ENCODE measurements at regions not wholly inside any gene's neighbourhood (a gene's known extent, or its start where the extent isn't known, plus 50 kb on each side); places are given as distances from the start of the nearest gene placed in this dataset.

GRCh38 chr12:93208011-93208410 lies 169.7 kb upstream of the NUDT4 start:
- DNase-seq (ENCODE audit: low spot score): no peak
- Histone ChIP-seq H3K4me1 (ENCODE audit: insufficient read depth) (no peaks in the 10 kb centered on the region), H3K4me3 (no peak overlapping the region), H3K9me2 (replicated peaks; ENCODE audit: insufficient read depth) (no peaks in the 10 kb centered on the region), H3K79me2 (no peaks in the 10 kb centered on the region), H3K36me3 (replicated peaks; ENCODE audit: insufficient read depth, low read depth) (no peaks in the 10 kb centered on the region), H3K27me3 (no peaks in the 10 kb centered on the region), H3K27ac (no peak overlapping the region), H3K4me2 (no peak overlapping the region), H3K9me3 (ENCODE audit: low read depth) (no peaks in the 10 kb centered on the region), H4K20me1 (ENCODE audit: insufficient read depth, poor library complexity, severe bottlenecking) (no peaks in the 10 kb centered on the region), H2AFZ (no peak overlapping the region)
- TF ChIP-seq EZH2 (IDR thresholded peaks at IDR 0.05; ENCODE audit: borderline replicate concordance): no peak
- TF ChIP-seq CTCF (IDR thresholded peaks at IDR 0.05; ENCODE audit: poor library complexity): no peak
- TF ChIP-seq EZH2phosphoT487 (IDR thresholded peaks at IDR 0.05; ENCODE audit: low read depth, severe bottlenecking, unreplicated experiment): no peak
- 42% methylated on average over 1 of the region's 1 CpG for WGBS (ENCODE audit: low lambda C conversion rate, missing lambda C conversion rate)

- Histone ChIP-seq H3K4me1 (ENCODE audit: insufficient read depth) (no peaks in the 10 kb centered on the region), H3K36me3 (replicated peaks; ENCODE audit: insufficient read depth, low read depth) (no peaks in the 10 kb centered on the region), H4K20me1 (ENCODE audit: insufficient read depth, poor library complexity, severe bottlenecking) (no peaks in the 10 kb centered on the region), H3K27me3 (no peaks in the 10 kb centered on the region), H2AFZ (no peak overlapping the region), H3K4me3 (no peak overlapping the region), H3K9me3 (ENCODE audit: low read depth) (no peaks in the 10 kb centered on the region), H3K4me2 (no peak overlapping the region), H3K27ac (peak overlapping the region; percentile 82), H3K79me2 (no peaks in the 10 kb centered on the region), H3K9me2 (replicated peaks; ENCODE audit: insufficient read depth) (no peaks in the 10 kb centered on the region)
- WGBS (ENCODE audit: low lambda C conversion rate, missing lambda C conversion rate): 64% methylated on average over 6 of the region's 6 CpGs
- TF ChIP-seq EZH2phosphoT487 (IDR thresholded peaks at IDR 0.05; ENCODE audit: low read depth, severe bottlenecking, unreplicated experiment): no peak
- peak; percentile 12 for DNase-seq (ENCODE audit: low spot score)
Measured at GRCh38 chr12:93214523-93215289, 163.0 kb upstream of the NUDT4 start.

- no peak overlapping the region for H3K4me3 ChIP-seq
- H3K4me2 ChIP-seq: no peak overlapping the region
- peak overlapping the region; percentile 82 for H3K27ac ChIP-seq
- H4K20me1 ChIP-seq (ENCODE audit: insufficient read depth, poor library complexity, severe bottlenecking): no peaks in the 10 kb centered on the region
- no peak for DNase-seq (ENCODE audit: low spot score)
- WGBS (ENCODE audit: low lambda C conversion rate, missing lambda C conversion rate): 83% methylated on average over 1 of the region's 1 CpG
- no peaks in the 10 kb centered on the region for H3K4me1 ChIP-seq (ENCODE audit: insufficient read depth)
- TF ChIP-seq EZH2 (IDR thresholded peaks at IDR 0.05; ENCODE audit: borderline replicate concordance) (no peak), EZH2phosphoT487 (IDR thresholded peaks at IDR 0.05; ENCODE audit: low read depth, severe bottlenecking, unreplicated experiment) (no peak), CTCF (IDR thresholded peaks at IDR 0.05; ENCODE audit: poor library complexity) (no peak)
- H3K9me3 ChIP-seq (ENCODE audit: low read depth): no peaks in the 10 kb centered on the region
- no peaks in the 10 kb centered on the region for H3K27me3 ChIP-seq
- H3K36me3 ChIP-seq (replicated peaks; ENCODE audit: insufficient read depth, low read depth): no peaks in the 10 kb centered on the region
- H2AFZ ChIP-seq: no peak overlapping the region
- H3K9me2 ChIP-seq (replicated peaks; ENCODE audit: insufficient read depth): no peaks in the 10 kb centered on the region
- no peaks in the 10 kb centered on the region for H3K79me2 ChIP-seq
Measured at GRCh38 chr12:93215290-93215678, 162.4 kb upstream of the NUDT4 start.

- Histone ChIP-seq H2AFZ (no peak overlapping the region), H3K9me3 (ENCODE audit: low read depth) (no peaks in the 10 kb centered on the region), H3K79me2 (no peaks in the 10 kb centered on the region), H3K27ac (no peak overlapping the region), H3K4me2 (no peak overlapping the region), H3K9me2 (replicated peaks; ENCODE audit: insufficient read depth) (no peaks in the 10 kb centered on the region), H3K27me3 (no peaks in the 10 kb centered on the region), H3K4me3 (no peak overlapping the region), H3K36me3 (replicated peaks; ENCODE audit: insufficient read depth, low read depth) (no peaks in the 10 kb centered on the region), H3K4me1 (ENCODE audit: insufficient read depth) (peaks cover 9% of the 10 kb centered on the region), H4K20me1 (ENCODE audit: insufficient read depth, poor library complexity, severe bottlenecking) (no peaks in the 10 kb centered on the region)
- no peak for DNase-seq (ENCODE audit: low spot score)
- no peak for TF ChIP-seq CTCF (IDR thresholded peaks at IDR 0.05; ENCODE audit: poor library complexity)
- TF ChIP-seq EZH2 (IDR thresholded peaks at IDR 0.05; ENCODE audit: borderline replicate concordance): no peak
- TF ChIP-seq EZH2phosphoT487 (IDR thresholded peaks at IDR 0.05; ENCODE audit: low read depth, severe bottlenecking, unreplicated experiment): no peak
- 62% methylated on average over 2 of the region's 2 CpGs for whole genome bisulfite sequencing (ENCODE audit: low lambda C conversion rate, missing lambda C conversion rate)
Measured at GRCh38 chr12:93219947-93220346, 157.8 kb upstream of the NUDT4 start.
